GM12873 (cell line): ENCODE measurements at regions not wholly inside any gene's neighbourhood (a gene's known extent, or its start where the extent isn't known, plus 50 kb on each side); places are given as distances from the start of the nearest gene placed in this dataset.

Experiments
- CTCF ChIP-seq: IDR thresholded peaks from 2 replicates; pipeline ENCODE4 v1.5.1; 2012; ENCODE audit warnings: low read depth, mild to moderate bottlenecking, moderate library complexity, low read length, control low read depth; ENCODE audit not compliant: insufficient read depth; ENCODE audit errors: missing control alignments

- no peak for TF ChIP-seq CTCF
Observed at GRCh38 chr2:175872721-175873120, 129.3 kb downstream of the LNPK start.

- no peak for TF ChIP-seq CTCF
Observed at GRCh38 chr2:175872005-175872348, 130.1 kb downstream of the LNPK start.

- TF ChIP-seq CTCF: no peak
Observed at GRCh38 chr2:175871331-175872004, 130.6 kb downstream of the LNPK start.

- no peak for TF ChIP-seq CTCF
Observed at GRCh38 chr2:175865716-175866115, 136.4 kb downstream of the LNPK start.

GRCh38 chr2:175864137-175864850 lies 137.8 kb downstream of the LNPK start:
- no peak for TF ChIP-seq CTCF

- TF ChIP-seq CTCF: no peak
Observed at GRCh38 chr2:175861958-175862357, 140.1 kb downstream of the LNPK start.

- no peak for TF ChIP-seq CTCF
Observed at GRCh38 chr2:175855794-175856453, 146.1 kb downstream of the LNPK start.
